ENCODE measurements at regions not wholly inside any gene's neighbourhood (a gene's known extent, or its start where the extent isn't known, plus 50 kb on each side); places are given as distances from the start of the nearest gene placed in this dataset.

DNA sequence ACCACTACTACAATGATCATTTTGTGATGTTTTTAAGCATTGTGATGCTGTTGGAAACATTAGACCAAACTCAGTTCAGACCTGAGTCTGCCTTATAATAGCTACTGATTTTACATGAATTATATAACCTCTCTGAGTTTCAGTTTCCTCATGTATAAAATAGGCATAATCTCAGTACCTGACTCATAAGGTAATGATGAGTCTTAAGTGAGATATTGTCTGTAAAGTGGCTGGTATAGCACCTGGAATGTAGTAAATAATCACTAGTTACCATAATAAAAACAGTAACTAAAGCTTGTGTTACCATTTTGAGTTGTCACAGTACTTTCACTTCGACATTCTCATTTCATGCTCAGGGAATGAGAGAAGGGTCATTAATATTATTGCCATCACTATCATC lies 381.5 kb upstream of the SALL1 start:
- Histone ChIP-seq H3K27ac (replicated peaks) (no peak overlapping the region), H3K4me3 (replicated peaks; ENCODE audit: insufficient read depth, low read length) (no peak overlapping the region), H3K27me3 (ENCODE audit: insufficient read depth, poor library complexity, severe bottlenecking) (no peaks in the 10 kb centered on the region)
- DNase-seq (ENCODE audit: low read depth in 1 of 2, low spot score in 1 of 2), result no peak
- no peak for TF ChIP-seq POLR2AphosphoS5 (IDR thresholded peaks at IDR 0.05; ENCODE audit: low read depth)
- TF ChIP-seq GABPA (IDR thresholded peaks at IDR 0.05; ENCODE audit: low read depth), result no peak
- TF ChIP-seq, protein P1, sequence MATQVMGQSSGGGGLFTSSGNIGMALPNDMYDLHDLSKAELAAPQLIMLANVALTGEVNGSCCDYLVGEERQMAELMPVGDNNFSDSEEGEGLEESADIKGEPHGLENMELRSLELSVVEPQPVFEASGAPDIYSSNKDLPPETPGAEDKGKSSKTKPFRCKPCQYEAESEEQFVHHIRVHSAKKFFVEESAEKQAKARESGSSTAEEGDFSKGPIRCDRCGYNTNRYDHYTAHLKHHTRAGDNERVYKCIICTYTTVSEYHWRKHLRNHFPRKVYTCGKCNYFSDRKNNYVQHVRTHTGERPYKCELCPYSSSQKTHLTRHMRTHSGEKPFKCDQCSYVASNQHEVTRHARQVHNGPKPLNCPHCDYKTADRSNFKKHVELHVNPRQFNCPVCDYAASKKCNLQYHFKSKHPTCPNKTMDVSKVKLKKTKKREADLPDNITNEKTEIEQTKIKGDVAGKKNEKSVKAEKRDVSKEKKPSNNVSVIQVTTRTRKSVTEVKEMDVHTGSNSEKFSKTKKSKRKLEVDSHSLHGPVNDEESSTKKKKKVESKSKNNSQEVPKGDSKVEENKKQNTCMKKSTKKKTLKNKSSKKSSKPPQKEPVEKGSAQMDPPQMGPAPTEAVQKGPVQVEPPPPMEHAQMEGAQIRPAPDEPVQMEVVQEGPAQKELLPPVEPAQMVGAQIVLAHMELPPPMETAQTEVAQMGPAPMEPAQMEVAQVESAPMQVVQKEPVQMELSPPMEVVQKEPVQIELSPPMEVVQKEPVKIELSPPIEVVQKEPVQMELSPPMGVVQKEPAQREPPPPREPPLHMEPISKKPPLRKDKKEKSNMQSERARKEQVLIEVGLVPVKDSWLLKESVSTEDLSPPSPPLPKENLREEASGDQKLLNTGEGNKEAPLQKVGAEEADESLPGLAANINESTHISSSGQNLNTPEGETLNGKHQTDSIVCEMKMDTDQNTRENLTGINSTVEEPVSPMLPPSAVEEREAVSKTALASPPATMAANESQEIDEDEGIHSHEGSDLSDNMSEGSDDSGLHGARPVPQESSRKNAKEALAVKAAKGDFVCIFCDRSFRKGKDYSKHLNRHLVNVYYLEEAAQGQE (IDR thresholded peaks at IDR 0.05; ENCODE audit: insufficient replicate concordance, low read depth), result no peak
- TF ChIP-seq, protein P2, sequence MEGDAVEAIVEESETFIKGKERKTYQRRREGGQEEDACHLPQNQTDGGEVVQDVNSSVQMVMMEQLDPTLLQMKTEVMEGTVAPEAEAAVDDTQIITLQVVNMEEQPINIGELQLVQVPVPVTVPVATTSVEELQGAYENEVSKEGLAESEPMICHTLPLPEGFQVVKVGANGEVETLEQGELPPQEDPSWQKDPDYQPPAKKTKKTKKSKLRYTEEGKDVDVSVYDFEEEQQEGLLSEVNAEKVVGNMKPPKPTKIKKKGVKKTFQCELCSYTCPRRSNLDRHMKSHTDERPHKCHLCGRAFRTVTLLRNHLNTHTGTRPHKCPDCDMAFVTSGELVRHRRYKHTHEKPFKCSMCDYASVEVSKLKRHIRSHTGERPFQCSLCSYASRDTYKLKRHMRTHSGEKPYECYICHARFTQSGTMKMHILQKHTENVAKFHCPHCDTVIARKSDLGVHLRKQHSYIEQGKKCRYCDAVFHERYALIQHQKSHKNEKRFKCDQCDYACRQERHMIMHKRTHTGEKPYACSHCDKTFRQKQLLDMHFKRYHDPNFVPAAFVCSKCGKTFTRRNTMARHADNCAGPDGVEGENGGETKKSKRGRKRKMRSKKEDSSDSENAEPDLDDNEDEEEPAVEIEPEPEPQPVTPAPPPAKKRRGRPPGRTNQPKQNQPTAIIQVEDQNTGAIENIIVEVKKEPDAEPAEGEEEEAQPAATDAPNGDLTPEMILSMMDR (IDR thresholded peaks at IDR 0.05; ENCODE audit: insufficient read depth, low read length), result no peak
- TF ChIP-seq SPI1 (IDR thresholded peaks at IDR 0.05; ENCODE audit: borderline replicate concordance, low read depth), result no peak

- Histone ChIP-seq H3K4me3 (replicated peaks; ENCODE audit: insufficient read depth, low read length) (no peak overlapping the region), H3K27me3 (ENCODE audit: insufficient read depth, poor library complexity, severe bottlenecking) (no peaks in the 10 kb centered on the region), H3K27ac (replicated peaks) (no peak overlapping the region)
- DNase-seq (ENCODE audit: low read depth in 1 of 2, low spot score in 1 of 2), result no peak
- TF ChIP-seq, protein P1 (IDR thresholded peaks at IDR 0.05; ENCODE audit: insufficient replicate concordance, low read depth), result no peak
- no peak for TF ChIP-seq POLR2AphosphoS5 (IDR thresholded peaks at IDR 0.05; ENCODE audit: low read depth)
- TF ChIP-seq SPI1 (IDR thresholded peaks at IDR 0.05; ENCODE audit: borderline replicate concordance, low read depth), result no peak
- TF ChIP-seq, protein P2 (IDR thresholded peaks at IDR 0.05; ENCODE audit: insufficient read depth, low read length), result no peak
- no peak for TF ChIP-seq GABPA (IDR thresholded peaks at IDR 0.05; ENCODE audit: low read depth)
These were observed 380.2 kb upstream of the SALL1 start for GRCh38 chr16:51531271-51531670.

DNA sequence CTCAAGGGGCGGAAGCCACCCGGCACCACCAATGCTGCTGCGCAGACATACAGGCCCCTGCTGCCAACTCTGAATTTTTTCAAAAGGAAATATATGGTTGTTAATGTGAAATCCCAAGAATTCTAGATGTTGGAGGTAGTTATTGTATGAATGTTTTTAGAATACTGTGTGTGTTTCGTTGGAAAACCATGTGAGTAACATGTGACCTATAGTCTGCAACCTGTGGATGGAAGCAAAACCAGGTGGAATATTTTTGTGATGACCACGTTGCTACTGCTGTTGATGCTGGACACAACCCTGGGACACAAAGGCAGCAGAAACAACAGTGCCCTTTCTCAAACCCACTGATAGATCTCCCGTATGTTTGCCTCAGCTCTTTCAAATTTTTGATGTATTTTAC lies 376.3 kb upstream of the SALL1 start:
- DNase-seq (ENCODE audit: low read depth in 1 of 2, low spot score in 1 of 2), result no peak
- no peak overlapping the region for H3K27ac ChIP-seq (replicated peaks)
- H3K27me3 ChIP-seq (ENCODE audit: insufficient read depth, poor library complexity, severe bottlenecking), result no peaks in the 10 kb centered on the region
- H3K4me3 ChIP-seq (replicated peaks; ENCODE audit: insufficient read depth, low read length), result no peak overlapping the region
- TF ChIP-seq GABPA (IDR thresholded peaks at IDR 0.05; ENCODE audit: low read depth) (no peak), SPI1 (IDR thresholded peaks at IDR 0.05; ENCODE audit: borderline replicate concordance, low read depth) (no peak), POLR2AphosphoS5 (IDR thresholded peaks at IDR 0.05; ENCODE audit: low read depth) (no peak)
- TF ChIP-seq, protein P1 (IDR thresholded peaks at IDR 0.05; ENCODE audit: insufficient replicate concordance, low read depth), result no peak
- TF ChIP-seq, protein P2 (IDR thresholded peaks at IDR 0.05; ENCODE audit: insufficient read depth, low read length), result no peak

All from HL-60 (cell line).